HUES6 (cell line): ENCODE measurements at regions not wholly inside any gene's neighbourhood (a gene's known extent, or its start where the extent isn't known, plus 50 kb on each side); places are given as distances from the start of the nearest gene placed in this dataset.

Experiments
- H3K27ac ChIP-seq: 2 replicates; pipeline ENCODE4 v1.7.0; 2013; ENCODE audit warnings: low read depth, mild to moderate bottlenecking, low read length, inconsistent platforms
- H3K27me3 ChIP-seq: 2 replicates; pipeline ENCODE4 v1.6.1; 2013; ENCODE audit warnings: low read length; ENCODE audit not compliant: control insufficient read depth, insufficient read depth
- H3K36me3 ChIP-seq: 2 replicates; pipeline ENCODE4 v1.6.1; 2013; ENCODE audit warnings: low read length; ENCODE audit not compliant: control insufficient read depth, insufficient read depth
- H3K4me1 ChIP-seq: 2 replicates; pipeline ENCODE4 v1.6.1; 2013; ENCODE audit warnings: low read length; ENCODE audit not compliant: control insufficient read depth, insufficient read depth
- H3K4me3 ChIP-seq: 2 replicates; pipeline ENCODE4 v1.5.1; 2013; ENCODE audit warnings: low read depth, low read length
- H3K9ac ChIP-seq: one replicate; pipeline ENCODE4 v1.6.1; 2013; ENCODE audit warnings: mild to moderate bottlenecking, low read length
- H3K9me3 ChIP-seq: 2 replicates; pipeline ENCODE4 v1.6.1; 2013; ENCODE audit warnings: low read depth, low read length; ENCODE audit not compliant: control insufficient read depth, insufficient read depth

- no peak overlapping the region for H3K27ac ChIP-seq
- H3K36me3 ChIP-seq = no peaks in the 10 kb centered on the region
- H3K4me3 ChIP-seq = no peak overlapping the region
- no peaks in the 10 kb centered on the region for H3K27me3 ChIP-seq
- no peak overlapping the region for H3K9ac ChIP-seq
- H3K4me1 ChIP-seq = peaks cover 6% of the 10 kb centered on the region; the same call in 1 of the 2 replicates
- H3K9me3 ChIP-seq = peaks cover 22% of the 10 kb centered on the region
Measured at GRCh38 chr16:86211265-86211664, 299.1 kb upstream of the FOXF1 start.

DNA sequence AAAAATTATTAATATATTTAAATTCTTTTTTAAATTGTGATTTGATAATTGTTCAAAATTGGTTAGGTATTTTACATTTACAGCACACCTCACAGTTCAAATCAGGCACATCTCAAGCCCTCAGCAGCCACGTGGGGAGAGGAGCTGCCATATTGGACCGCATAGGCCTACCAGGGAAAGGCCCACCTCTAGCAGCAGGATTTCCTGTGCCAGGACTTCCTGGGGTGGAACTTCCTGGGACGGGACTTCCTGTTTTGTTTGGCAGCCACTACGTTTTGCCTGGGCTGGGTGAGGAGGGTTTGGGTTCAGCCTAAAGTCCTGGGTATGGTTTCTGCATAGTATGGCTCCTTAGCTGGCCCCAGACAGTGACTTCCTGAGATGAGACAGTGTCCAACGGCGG, 298.5 kb upstream of the FOXF1 start:
- H3K36me3 ChIP-seq = no peaks in the 10 kb centered on the region
- no peak overlapping the region for H3K9ac ChIP-seq
- no peaks in the 10 kb centered on the region for H3K27me3 ChIP-seq
- H3K4me1 ChIP-seq = peaks cover 6% of the 10 kb centered on the region; the same call in 1 of the 2 replicates
- H3K4me3 ChIP-seq = no peak overlapping the region
- H3K27ac ChIP-seq = no peak overlapping the region
- H3K9me3 ChIP-seq = peaks cover 22% of the 10 kb centered on the region

DNA sequence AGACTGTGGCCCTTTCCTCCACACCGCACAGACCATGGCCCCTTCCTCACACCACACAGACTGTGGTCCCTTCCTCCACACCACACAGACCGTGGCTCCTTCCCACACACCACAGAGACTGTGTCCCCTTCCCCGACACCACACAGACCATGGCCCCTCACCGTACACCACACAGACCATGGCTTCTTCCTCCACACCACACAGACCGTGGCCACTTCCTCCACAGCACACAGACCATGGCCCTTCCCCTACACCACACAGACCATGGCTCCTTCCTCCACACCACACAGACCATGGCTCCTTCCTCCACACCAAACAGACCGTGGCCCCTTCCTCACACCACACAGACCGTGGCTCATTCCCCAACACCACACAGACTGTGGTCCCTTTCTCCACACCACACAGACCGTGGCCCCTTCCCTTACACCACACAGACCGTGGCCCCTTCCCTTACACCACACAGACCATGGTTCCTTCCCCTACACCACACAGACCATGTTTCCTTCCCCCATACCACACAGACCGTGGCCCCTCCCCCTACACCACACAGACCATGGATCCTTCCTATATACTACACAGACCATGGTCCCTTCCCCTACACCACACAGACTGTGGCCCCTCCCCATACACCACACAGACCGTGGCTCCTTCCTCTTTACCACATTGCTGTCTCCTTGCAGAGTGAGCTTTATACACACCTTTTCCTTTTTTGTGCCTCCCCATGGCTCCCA, 297.5 kb upstream of the FOXF1 start:
- no peaks in the 10 kb centered on the region for H3K27me3 ChIP-seq
- peaks cover 6% of the 10 kb centered on the region; the same call in 1 of the 2 replicates for H3K4me1 ChIP-seq

GRCh38 chr16:86213437-86214205, 296.7 kb upstream of the FOXF1 start:
- H3K9me3 ChIP-seq = peaks cover 22% of the 10 kb centered on the region
- no peaks in the 10 kb centered on the region for H3K27me3 ChIP-seq
- no peak overlapping the region for H3K27ac ChIP-seq
- H3K4me3 ChIP-seq = no peak overlapping the region
- H3K36me3 ChIP-seq = no peaks in the 10 kb centered on the region
- H3K9ac ChIP-seq = no peak overlapping the region
- H3K4me1 ChIP-seq = peaks cover 6% of the 10 kb centered on the region; the same call in 1 of the 2 replicates

More for the DNA sequence above, 297.5 kb upstream of the FOXF1 start:
- no peak overlapping the region for H3K27ac ChIP-seq
- H3K4me3 ChIP-seq = no peak overlapping the region
- no peaks in the 10 kb centered on the region for H3K36me3 ChIP-seq
- H3K9ac ChIP-seq = no peak overlapping the region
- peaks cover 22% of the 10 kb centered on the region for H3K9me3 ChIP-seq

GRCh38 chr16:86214326-86215232, 295.7 kb upstream of the FOXF1 start:
- Histone ChIP-seq H3K9me3 (peaks cover 22% of the 10 kb centered on the region), H3K9ac (no peak overlapping the region), H3K36me3 (no peaks in the 10 kb centered on the region), H3K27ac (no peak overlapping the region), H3K4me3 (no peak overlapping the region), H3K27me3 (no peaks in the 10 kb centered on the region), H3K4me1 (no peaks in the 10 kb centered on the region)

DNA sequence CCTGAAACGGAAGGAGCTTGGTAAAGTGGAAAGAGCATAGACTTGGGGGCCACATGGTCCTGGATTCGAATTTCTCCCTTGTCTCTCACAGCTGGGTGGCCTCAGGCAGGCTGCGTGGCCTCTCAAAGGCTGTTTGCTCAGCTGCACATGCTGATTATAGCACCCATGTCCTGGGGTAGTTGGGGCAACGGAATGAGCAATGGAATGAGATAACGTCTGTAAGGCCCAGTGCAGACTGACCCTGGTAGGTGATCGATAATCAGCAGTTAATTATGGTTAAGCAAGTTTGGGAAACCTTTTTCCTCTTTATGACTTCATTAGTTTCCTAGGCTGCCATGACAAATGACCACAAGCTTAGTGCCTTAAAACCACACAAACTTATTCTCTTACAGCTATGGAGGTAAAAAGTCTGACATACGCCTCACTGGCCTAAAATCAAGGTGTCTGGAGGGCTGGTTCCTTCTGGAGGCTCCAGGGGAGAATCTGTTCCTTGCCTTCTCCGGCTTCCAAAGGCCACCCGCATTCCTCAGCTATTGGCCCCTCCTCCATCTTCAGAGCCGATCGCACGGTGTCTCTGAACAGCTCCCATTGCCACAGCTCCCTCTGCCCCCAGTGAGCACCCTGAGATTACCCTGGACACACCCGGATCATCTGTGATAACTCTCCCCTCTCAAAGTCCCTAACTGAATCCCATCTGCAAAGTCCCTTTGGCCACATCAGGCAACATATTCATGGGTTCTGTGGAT, 294.9 kb upstream of the FOXF1 start:
- H3K9ac ChIP-seq = no peak overlapping the region
- H3K36me3 ChIP-seq = no peaks in the 10 kb centered on the region
- H3K4me1 ChIP-seq = no peaks in the 10 kb centered on the region
- no peak overlapping the region for H3K4me3 ChIP-seq
- H3K27ac ChIP-seq = no peak overlapping the region
- H3K27me3 ChIP-seq = no peaks in the 10 kb centered on the region
- H3K9me3 ChIP-seq = peaks cover 15% of the 10 kb centered on the region

GRCh38 chr16:86215979-86216585, 294.2 kb upstream of the FOXF1 start:
- Histone ChIP-seq H3K4me1 (no peaks in the 10 kb centered on the region), H3K4me3 (no peak overlapping the region), H3K27ac (no peak overlapping the region), H3K27me3 (no peaks in the 10 kb centered on the region), H3K9me3 (peaks cover 13% of the 10 kb centered on the region), H3K9ac (no peak overlapping the region), H3K36me3 (no peaks in the 10 kb centered on the region)

DNA sequence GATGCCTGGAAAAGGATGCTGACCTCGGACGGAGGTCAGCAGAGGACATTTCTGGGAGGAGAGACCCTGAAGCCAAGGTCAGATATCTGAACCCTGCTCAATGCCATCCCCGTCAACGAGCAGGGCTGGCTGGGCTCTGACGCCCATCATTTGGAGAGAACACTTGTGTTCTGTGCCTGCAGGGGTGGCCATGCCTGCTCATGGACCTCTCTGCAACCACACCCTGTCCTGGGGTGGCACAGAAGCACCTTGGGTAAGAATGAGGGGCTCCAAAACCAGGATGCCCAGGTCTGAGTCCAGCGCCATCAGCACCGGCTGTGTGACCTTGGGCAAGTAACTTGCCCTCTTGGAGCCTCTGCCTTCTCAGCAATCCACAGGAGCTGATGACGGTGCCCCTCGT, 293.7 kb upstream of the FOXF1 start:
- Histone ChIP-seq H3K9ac (no peak overlapping the region), H3K4me1 (no peaks in the 10 kb centered on the region), H3K27ac (no peak overlapping the region), H3K9me3 (peaks cover 12% of the 10 kb centered on the region), H3K4me3 (no peak overlapping the region), H3K27me3 (no peaks in the 10 kb centered on the region), H3K36me3 (no peaks in the 10 kb centered on the region)

DNA sequence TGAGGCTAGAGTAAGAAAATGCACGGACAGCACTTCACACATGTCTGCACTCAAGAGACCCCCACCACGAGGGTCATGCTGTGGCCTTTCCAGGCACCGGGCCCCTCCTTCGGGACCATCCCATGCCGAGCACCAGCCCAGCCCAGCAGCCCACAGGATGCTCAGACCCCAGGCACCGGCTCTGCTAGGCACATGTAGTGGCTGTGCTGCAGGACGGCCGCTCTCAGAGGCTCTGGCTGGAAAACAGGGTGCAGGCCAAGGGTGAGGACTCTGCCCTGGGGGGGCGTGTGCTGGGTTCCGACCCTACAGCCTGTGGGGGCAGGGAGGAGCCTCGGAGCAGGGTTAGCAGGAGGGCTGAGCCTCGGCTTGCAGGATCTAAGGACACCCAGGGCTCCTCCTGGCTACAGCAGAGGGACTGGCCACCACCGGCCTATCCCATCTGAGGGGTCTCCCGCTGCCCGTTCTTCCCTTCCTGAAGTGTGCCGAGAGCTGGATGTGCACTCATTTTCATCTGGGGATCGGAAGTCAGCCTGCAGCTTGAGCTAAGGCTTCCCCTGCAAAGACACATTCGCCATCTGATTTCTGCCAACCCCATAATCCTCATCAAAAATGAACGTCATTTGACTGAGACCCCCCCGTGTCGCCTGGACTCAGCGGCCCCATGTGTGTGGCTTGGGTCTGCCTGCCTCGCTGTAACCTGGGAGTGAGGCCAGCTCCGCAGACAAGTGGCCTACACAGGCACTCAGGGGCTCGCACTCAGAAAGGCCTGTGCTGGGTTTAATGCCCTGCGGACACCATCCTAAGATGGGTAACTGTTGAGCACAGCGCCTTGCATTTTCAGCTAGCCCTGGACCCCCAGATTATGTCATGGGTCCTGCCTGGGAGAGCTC, 293.1 kb upstream of the FOXF1 start:
- H3K36me3 ChIP-seq = no peaks in the 10 kb centered on the region
- H3K27me3 ChIP-seq = 0 out of 2 replicates have a peak, but pooled peaks cover 4% of the 10 kb centered on the region
- H3K9me3 ChIP-seq = peaks cover 8% of the 10 kb centered on the region
- H3K9ac ChIP-seq = no peak overlapping the region
- no peak overlapping the region for H3K4me3 ChIP-seq
- H3K27ac ChIP-seq = no peak overlapping the region
- H3K4me1 ChIP-seq = no peaks in the 10 kb centered on the region
